D721Med (cell line): ENCODE measurements at regions not wholly inside any gene's neighbourhood (a gene's known extent, or its start where the extent isn't known, plus 50 kb on each side); places are given as distances from the start of the nearest gene placed in this dataset.

Source experiments
- DNase-seq: peaks from one replicate; pipeline ENCODE4 v3.0.0; 2011; ENCODE audit warnings: low spot score; ENCODE audit not compliant: insufficient read length
- FAIRE-seq: peaks from 2 replicates; lab custom pipeline; 2011; peaks lifted over from hg19 to GRCh38; lab: Jason Lieb, UNC
- CTCF ChIP-seq: IDR thresholded peaks from 2 replicates; pipeline ENCODE4 v1.5.1; 2012; ENCODE audit warnings: mild to moderate bottlenecking, control low read depth; ENCODE audit not compliant: insufficient read depth; ENCODE audit errors: missing control alignments

GRCh38 chr3:107128946-107129345, 248.3 kb upstream of the CCDC54 start:
- no peak for TF ChIP-seq CTCF
- DNase-seq: no peak
- FAIRE-seq: no peak

- no peak for FAIRE-seq
- DNase-seq: no peak
- TF ChIP-seq CTCF: no peak
Measured at GRCh38 chr3:107130089-107130700, 247.0 kb upstream of the CCDC54 start.

DNA sequence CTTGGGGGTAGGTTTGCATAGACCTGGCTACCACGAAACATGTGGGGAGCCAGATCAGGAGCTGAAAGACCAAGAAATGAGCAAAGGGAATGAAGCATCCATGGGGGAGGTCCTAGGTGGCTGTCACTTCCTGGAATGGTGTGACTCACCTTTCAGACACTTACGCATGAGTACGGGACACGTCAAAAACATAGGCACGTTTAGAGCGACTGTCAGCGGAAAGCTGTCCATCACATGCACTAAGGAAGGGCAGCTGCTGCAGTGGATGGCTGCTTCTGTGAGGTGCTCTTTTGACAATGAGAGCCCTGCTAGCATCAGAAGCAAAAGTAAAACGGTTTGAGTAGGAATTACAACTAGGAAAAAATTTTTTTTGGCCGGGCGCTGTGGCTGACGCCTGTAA, 244.6 kb upstream of the CCDC54 start:
- no peak for TF ChIP-seq CTCF
- no peak for DNase-seq
- no peak for FAIRE-seq

GRCh38 chr3:107133891-107134290, 243.3 kb upstream of the CCDC54 start:
- DNase-seq: no peak
- FAIRE-seq: no peak

GRCh38 chr3:107142171-107142570, 235.1 kb upstream of the CCDC54 start:
- DNase-seq (no peak), FAIRE-seq (no peak)
- TF ChIP-seq CTCF: no peak

More at GRCh38 chr3:107133891-107134290, 243.3 kb upstream of the CCDC54 start:
- no peak for TF ChIP-seq CTCF

DNA sequence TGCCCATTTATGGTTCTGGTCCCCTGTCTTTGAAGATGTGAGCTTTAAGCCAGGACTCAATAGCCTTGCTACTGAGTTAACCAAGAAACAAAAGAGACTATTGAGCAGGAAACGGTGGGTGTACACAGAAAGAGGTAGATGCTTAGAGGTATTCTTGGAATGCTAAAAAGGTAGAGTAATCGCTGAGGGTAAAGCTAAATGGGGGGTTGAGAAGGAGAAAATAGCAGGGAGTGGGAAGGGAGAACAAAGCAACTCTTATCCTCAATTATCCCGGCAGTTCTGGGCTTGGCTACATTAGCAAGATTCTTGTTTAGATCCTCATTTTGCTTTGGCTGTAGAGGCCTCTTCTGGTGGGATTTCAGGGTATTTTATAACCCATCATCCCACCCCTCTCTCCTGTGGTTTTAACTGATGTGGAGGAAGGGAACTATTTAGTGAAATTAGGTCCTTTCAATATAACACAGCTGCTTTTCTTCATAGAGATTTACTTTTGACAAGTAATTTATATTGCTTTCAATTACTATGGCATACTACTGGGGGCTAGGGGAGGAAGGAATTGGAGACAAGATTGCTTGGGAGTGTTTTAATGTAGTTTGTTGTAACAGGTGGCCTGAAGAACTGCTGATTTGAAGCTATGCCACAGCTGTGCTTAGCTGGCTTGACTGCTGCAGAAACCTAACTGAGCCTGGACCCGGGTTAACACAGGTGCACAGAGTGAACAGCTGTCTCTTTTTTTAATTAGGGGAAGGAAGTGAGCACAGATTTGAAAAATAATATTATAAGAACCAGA, 234.3 kb upstream of the CCDC54 start:
- no peak for DNase-seq
- no peak for TF ChIP-seq CTCF
- no peak for FAIRE-seq

DNA sequence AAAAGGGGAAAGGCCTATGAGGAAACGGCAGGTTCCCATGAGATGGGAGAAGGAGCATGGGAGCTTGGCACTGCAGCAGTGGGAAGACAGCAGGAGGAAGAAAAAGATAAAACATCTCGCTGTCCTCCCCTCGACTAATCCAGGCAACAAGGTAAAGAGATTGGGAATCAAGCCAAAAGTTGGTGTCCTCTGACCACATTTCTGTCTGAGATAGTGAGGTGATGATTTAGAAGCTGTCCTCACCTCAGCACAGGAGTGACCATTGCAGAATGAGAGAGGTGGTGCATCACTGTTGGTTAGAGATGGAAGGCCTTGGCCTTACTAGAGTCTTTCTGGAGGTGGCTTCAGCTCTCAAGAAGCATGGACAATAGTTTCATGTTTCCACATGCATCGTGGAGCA, 226.6 kb upstream of the CCDC54 start:
- TF ChIP-seq CTCF: no peak
- DNase-seq (no peak), FAIRE-seq (no peak)
